OCI-LY7 (cell line): ENCODE measurements at regions not wholly inside any gene's neighbourhood (a gene's known extent, or its start where the extent isn't known, plus 50 kb on each side); places are given as distances from the start of the nearest gene placed in this dataset.

Experiments used
- BruUV-seq: library from RNA; stranded (reverse); fragments of 400-500 nt; replicated peaks from 2 replicates; lab custom pipeline; 2021; lab: Mats Ljungman, UMichigan
- CTCF ChIA-PET: fragments of 300-600 bp; sonication (Branson Sonifier 250); formaldehyde crosslinking; loops from one replicate; lab custom pipeline; 2022; ENCODE audit warnings: antibody characterized with exemption; ENCODE audit not compliant: unreplicated experiment; lab: Charles Lee
- POLR2A ChIA-PET: fragments of 300-600 bp; sonication (Branson Sonifier 250); formaldehyde crosslinking; loops from one replicate; lab custom pipeline; 2022; ENCODE audit warnings: antibody characterized with exemption; lab: Charles Lee
- DNase-seq: peaks from one replicate; pipeline ENCODE4 v3.0.0-alpha.2; 2015; ENCODE audit warnings: low spot score
- H2AFZ ChIP-seq: fragments of 200-600 bp; sonication (generic), shearing (Covaris generic); 2 replicates; pipeline ENCODE4 v1.6.1; 2014; ENCODE audit warnings: mild to moderate bottlenecking, antibody characterized with exemption, low read length, moderate library complexity
- H3K27ac ChIP-seq: fragments of 200-600 bp; sonication (generic); 2 replicates; pipeline ENCODE4 v1.5.1; 2014; ENCODE audit warnings: mixed run types, low read depth, mild to moderate bottlenecking, moderate library complexity, low read length, inconsistent platforms; ENCODE audit not compliant: poor library complexity, severe bottlenecking
- H3K36me3 ChIP-seq: fragments of 200-600 bp; sonication (generic); 2 replicates; pipeline ENCODE4 v1.6.1; 2014; ENCODE audit warnings: mild to moderate bottlenecking, antibody characterized with exemption, low read length, moderate library complexity, mixed read lengths; ENCODE audit not compliant: insufficient read depth
- H3K4me1 ChIP-seq: fragments of 200-600 bp; sonication (generic); 2 replicates; pipeline ENCODE4 v1.5.1; 2014; ENCODE audit warnings: mild to moderate bottlenecking, low read length; ENCODE audit not compliant: insufficient read depth, poor library complexity, severe bottlenecking
- H3K4me2 ChIP-seq: fragments of 200-600 bp; sonication (generic); 2 replicates; pipeline ENCODE4 v1.6.1; 2014; ENCODE audit warnings: mild to moderate bottlenecking, low read length
- H3K4me3 ChIP-seq: fragments of 200-600 bp; sonication (generic); 2 replicates; pipeline ENCODE4 v1.5.1; 2014; ENCODE audit warnings: mild to moderate bottlenecking, low read depth, low read length; ENCODE audit not compliant: poor library complexity, severe bottlenecking
- H3K79me2 ChIP-seq: fragments of 200-600 bp; sonication (generic); 2 replicates; pipeline ENCODE4 v1.6.1; 2016; ENCODE audit warnings: low read depth, mild to moderate bottlenecking, low read length, moderate library complexity, mixed read lengths; ENCODE audit not compliant: insufficient read depth
- H3K9me2 ChIP-seq: fragments of 200-600 bp; sonication (generic); 2 replicates; pipeline ENCODE4 v1.6.1; 2016; ENCODE audit warnings: mild to moderate bottlenecking, low read length, mixed read lengths; ENCODE audit not compliant: insufficient read depth
- H3K9me3 ChIP-seq: fragments of 200-600 bp; sonication (generic); 2 replicates; pipeline ENCODE4 v1.6.1; 2014; ENCODE audit warnings: mild to moderate bottlenecking, mixed run types, low read length, mixed read lengths
- H4K20me1 ChIP-seq: fragments of 200-600 bp; sonication (generic); 2 replicates; pipeline ENCODE4 v1.6.1; 2014; ENCODE audit warnings: mild to moderate bottlenecking, antibody characterized with exemption, low read length, moderate library complexity, mixed read lengths; ENCODE audit not compliant: insufficient read depth
- CTCF ChIP-seq: fragments of 200-600 bp; sonication (generic); conservative IDR thresholded peaks from 2 replicates; pipeline ENCODE4 v1.5.1; 2014; ENCODE audit warnings: mild to moderate bottlenecking, antibody characterized with exemption, low read length, moderate library complexity, mixed read lengths
- EZH2phosphoT487 ChIP-seq: fragments of 200-600 bp; sonication (generic); IDR thresholded peaks from 2 replicates; pipeline ENCODE4 v1.6.1; 2018; ENCODE audit warnings: low read depth, borderline replicate concordance, mild to moderate bottlenecking, mixed run types, antibody characterized with exemption, low read length, moderate library complexity, mixed read lengths
- intact Hi-C: fragments of 100-400 bp; cut with micrococcal nuclease; formaldehyde crosslinking; loops from one replicate; pipeline ENCODE4 v1.10.0; 2022; ENCODE audit not compliant: unreplicated experiment

- no peak for DNase-seq
- intact Hi-C loops: no loop called here
- Histone ChIP-seq H3K36me3 (no peaks in the 10 kb centered on the region), H3K4me1 (no peaks in the 10 kb centered on the region), H3K9me2 (no peaks in the 10 kb centered on the region), H3K79me2 (no peaks in the 10 kb centered on the region), H4K20me1 (no peaks in the 10 kb centered on the region), H3K27ac (no peak overlapping the region), H3K4me2 (no peak overlapping the region), H3K9me3 (no peaks in the 10 kb centered on the region), H2AFZ (no peak overlapping the region), H3K4me3 (no peak overlapping the region)
- POLR2A ChIA-PET: interaction anchor here (0.6 kb wide), 1 partner anchor 930 kb away, joined by 3 read pairs; no protein-coding TSS in a partner anchor
- no TSS peak for BruUV-seq
- TF ChIP-seq CTCF: no peak
- no peak for TF ChIP-seq EZH2phosphoT487
- CTCF ChIA-PET: no interaction called here
Measured at GRCh38 chr9:78666818-78667414, 370.0 kb downstream of the PSAT1 start.

GRCh38 chr9:78668148-78668832, 371.4 kb downstream of the PSAT1 start:
- H3K79me2 ChIP-seq: no peaks in the 10 kb centered on the region
- no peak for DNase-seq
- intact Hi-C loops: no loop called here
- H3K27ac ChIP-seq: no peak overlapping the region
- H3K9me2 ChIP-seq: no peaks in the 10 kb centered on the region
- TF ChIP-seq EZH2phosphoT487 (no peak), CTCF (no peak)
- H3K36me3 ChIP-seq: no peaks in the 10 kb centered on the region
- H3K9me3 ChIP-seq: no peaks in the 10 kb centered on the region
- H2AFZ ChIP-seq: no peak overlapping the region
- POLR2A ChIA-PET: interaction anchor here (1.1 kb wide), 1 partner anchor 14 kb away, joined by 3 read pairs; no protein-coding TSS in a partner anchor
- H3K4me3 ChIP-seq: no peak overlapping the region
- CTCF ChIA-PET: no interaction called here
- BruUV-seq: no TSS peak
- no peaks in the 10 kb centered on the region for H3K4me1 ChIP-seq
- no peaks in the 10 kb centered on the region for H4K20me1 ChIP-seq
- H3K4me2 ChIP-seq: no peak overlapping the region

- no peak overlapping the region for H3K4me3 ChIP-seq
- no peak for TF ChIP-seq EZH2phosphoT487
- TF ChIP-seq CTCF: no peak
- BruUV-seq: no TSS peak
- intact Hi-C loops: no loop called here
- H2AFZ ChIP-seq: no peak overlapping the region
- H4K20me1 ChIP-seq: no peaks in the 10 kb centered on the region
- H3K9me2 ChIP-seq: no peaks in the 10 kb centered on the region
- H3K4me2 ChIP-seq: no peak overlapping the region
- H3K4me1 ChIP-seq: no peaks in the 10 kb centered on the region
- no peaks in the 10 kb centered on the region for H3K79me2 ChIP-seq
- no peaks in the 10 kb centered on the region for H3K9me3 ChIP-seq
- no peaks in the 10 kb centered on the region for H3K36me3 ChIP-seq
- POLR2A ChIA-PET: interaction anchor here (0.6 to 1.1 kb wide), 2 partner anchors 12 to 190 kb away, joined by 3 read pairs; no protein-coding TSS in a partner anchor
- DNase-seq: no peak
- no peak overlapping the region for H3K27ac ChIP-seq
- CTCF ChIA-PET: no interaction called here
Measured at GRCh38 chr9:78669591-78669990, 372.7 kb downstream of the PSAT1 start.
